Breast epithelium (tissue), 4 donors: ENCODE measurements at regions not wholly inside any gene's neighbourhood (a gene's known extent, or its start where the extent isn't known, plus 50 kb on each side); places are given as distances from the start of the nearest gene placed in this dataset.

Experiments used
- DNase-seq, 2 donors: peaks; one replicate each; pipeline ENCODE4 v3.0.0-alpha.2; 2019; ENCODE audit warnings: low spot score in 2 of 2
- H3K27ac ChIP-seq, 2 donors: fragments of 200-600 bp; sonication (generic) in 1 of 2; one replicate each; pipeline ENCODE4 v1.5.1; 2016 to 2019; ENCODE audit warnings: mild to moderate bottlenecking in 1 of 2
- H3K27me3 ChIP-seq, 2 donors: fragments of 200-600 bp; sonication (generic) in 1 of 2; one replicate each; pipeline versions ENCODE4 v1.5.1 to v1.6.0; 2017 to 2019; ENCODE audit warnings: control low read depth in 1 of 2, mild to moderate bottlenecking in 1 of 2
- H3K36me3 ChIP-seq: fragments of 200-600 bp; one replicate; pipeline ENCODE4 v1.5.1; 2019
- H3K4me1 ChIP-seq, 2 donors: fragments of 200-600 bp; sonication (generic); one replicate each; pipeline ENCODE4 v1.5.1; 2016 to 2019; ENCODE audit warnings: control low read depth in 1 of 2
- H3K4me3 ChIP-seq, 3 donors: fragments of 200-600 bp; sonication (generic); 1 replicate in 2 of 3; 2 replicates in 1 of 3; pipeline ENCODE4 v1.5.1; 2016 to 2019; ENCODE audit warnings: mild to moderate bottlenecking in 3 of 3, moderate library complexity in 2 of 3
- H3K9me3 ChIP-seq, 2 donors: fragments of 200-600 bp; sonication (generic) in 1 of 2; one replicate each; pipeline ENCODE4 v1.5.1; 2016 to 2019; ENCODE audit warnings: control low read depth in 1 of 2
- POLR2A ChIP-seq: fragments of 450-650 bp; IDR thresholded peaks from one replicate; pipeline ENCODE4 v1.6.1; 2016; ENCODE audit warnings: antibody characterized with exemption, mild to moderate bottlenecking, moderate library complexity
- POLR2AphosphoS5 ChIP-seq, 3 donors: sonication (generic); formaldehyde crosslinking; IDR thresholded peaks; one replicate each; pipeline ENCODE4 v1.6.1; 2017; ENCODE audit warnings: antibody characterized with exemption in 3 of 3
- intact Hi-C: fragments of 100-400 bp; cut with DNase I; formaldehyde crosslinking; loops from one replicate; pipeline ENCODE4 v1.15.1; 2023; ENCODE audit warnings: low total_unique reads
- TF ChIP-seq, protein P1 (sequence below), 3 donors: fragments of 450-650 bp; IDR thresholded peaks; one replicate each; pipeline ENCODE4 v1.5.1; 2016 to 2017; ENCODE audit warnings: antibody characterized with exemption in 3 of 3, mild to moderate bottlenecking in 3 of 3, moderate library complexity in 3 of 3

DNA sequence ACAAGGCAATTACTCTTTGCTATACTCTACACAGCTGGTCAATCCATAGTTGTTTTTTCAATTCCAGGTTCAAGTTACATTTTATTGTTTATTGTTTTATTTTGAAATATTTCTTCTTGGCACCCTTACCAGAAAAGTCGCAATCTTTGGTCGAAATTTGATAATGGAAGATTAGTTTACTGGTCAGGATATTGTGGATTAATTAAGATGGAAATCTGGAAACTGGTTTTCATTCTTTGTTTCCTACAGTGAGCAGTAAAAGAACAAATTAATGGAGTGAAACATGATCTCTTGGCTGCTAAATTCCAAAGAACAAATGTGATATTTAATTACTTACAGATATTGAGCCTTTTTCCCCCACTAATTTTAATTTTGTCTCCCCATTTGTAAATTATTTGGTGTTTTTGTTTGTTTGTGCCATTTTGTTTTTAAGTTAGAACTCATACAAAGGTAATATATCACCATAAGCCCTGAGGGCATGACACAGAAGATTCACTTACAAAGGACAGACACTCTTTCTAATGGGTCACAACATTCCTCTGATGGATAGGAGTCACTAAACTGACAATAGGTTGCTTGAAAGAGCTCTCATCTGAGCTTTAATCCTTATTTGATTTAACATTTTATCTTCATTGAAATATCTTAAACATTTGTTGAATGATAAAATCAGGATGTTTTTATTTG is 700.2 kb downstream of the KCNJ2 start:
- H3K36me3 ChIP-seq, result no peaks in the 10 kb centered on the region
- H3K27me3 ChIP-seq, result no peaks in the 10 kb centered on the region
- TF ChIP-seq, protein P1, sequence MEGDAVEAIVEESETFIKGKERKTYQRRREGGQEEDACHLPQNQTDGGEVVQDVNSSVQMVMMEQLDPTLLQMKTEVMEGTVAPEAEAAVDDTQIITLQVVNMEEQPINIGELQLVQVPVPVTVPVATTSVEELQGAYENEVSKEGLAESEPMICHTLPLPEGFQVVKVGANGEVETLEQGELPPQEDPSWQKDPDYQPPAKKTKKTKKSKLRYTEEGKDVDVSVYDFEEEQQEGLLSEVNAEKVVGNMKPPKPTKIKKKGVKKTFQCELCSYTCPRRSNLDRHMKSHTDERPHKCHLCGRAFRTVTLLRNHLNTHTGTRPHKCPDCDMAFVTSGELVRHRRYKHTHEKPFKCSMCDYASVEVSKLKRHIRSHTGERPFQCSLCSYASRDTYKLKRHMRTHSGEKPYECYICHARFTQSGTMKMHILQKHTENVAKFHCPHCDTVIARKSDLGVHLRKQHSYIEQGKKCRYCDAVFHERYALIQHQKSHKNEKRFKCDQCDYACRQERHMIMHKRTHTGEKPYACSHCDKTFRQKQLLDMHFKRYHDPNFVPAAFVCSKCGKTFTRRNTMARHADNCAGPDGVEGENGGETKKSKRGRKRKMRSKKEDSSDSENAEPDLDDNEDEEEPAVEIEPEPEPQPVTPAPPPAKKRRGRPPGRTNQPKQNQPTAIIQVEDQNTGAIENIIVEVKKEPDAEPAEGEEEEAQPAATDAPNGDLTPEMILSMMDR (IDR thresholded peaks at IDR 0.05), result no peak
- TF ChIP-seq POLR2A, result no peak
- no peaks in the 10 kb centered on the region for H3K9me3 ChIP-seq
- intact Hi-C loops, result no loop called here
- no peak overlapping the region for H3K4me3 ChIP-seq
- H3K27ac ChIP-seq, result no peak overlapping the region
- DNase-seq, result no peak
- H3K4me1 ChIP-seq, result no peaks in the 10 kb centered on the region

DNA sequence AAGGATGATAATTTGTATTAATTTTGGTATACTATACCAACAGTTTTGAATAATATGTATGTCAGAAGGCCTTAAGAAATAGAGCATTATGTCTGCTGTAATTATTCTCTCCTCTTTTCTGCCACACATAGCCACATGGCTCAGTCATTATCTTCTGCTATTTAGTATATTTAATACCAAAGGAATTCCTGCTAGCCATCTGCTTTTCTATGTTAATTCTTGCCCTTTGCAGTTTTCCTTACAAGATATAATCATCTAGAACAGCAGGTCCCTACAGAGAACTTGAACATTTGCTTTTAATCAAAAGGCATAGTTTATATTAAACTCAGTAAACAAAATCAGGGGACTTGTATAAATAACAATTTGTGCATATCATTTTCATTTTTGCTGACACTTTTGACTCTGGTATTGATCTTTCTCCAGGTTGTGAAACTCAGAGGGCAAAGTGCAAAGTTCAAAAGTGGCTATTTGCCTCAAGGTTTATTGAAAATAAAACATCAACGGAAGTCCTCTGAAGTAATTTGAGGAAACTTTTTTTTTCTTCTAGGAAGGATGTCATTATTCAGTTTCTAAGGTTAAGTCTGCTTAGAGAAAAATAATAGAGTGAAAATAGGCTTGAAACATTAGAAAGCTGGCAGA is 702.0 kb downstream of the KCNJ2 start:
- H3K36me3 ChIP-seq, result no peaks in the 10 kb centered on the region
- intact Hi-C loops, result no loop called here
- H3K27ac ChIP-seq, result no peak overlapping the region
- no peak for DNase-seq
- no peaks in the 10 kb centered on the region for H3K9me3 ChIP-seq
- TF ChIP-seq, protein P1 (IDR thresholded peaks at IDR 0.05), result no peak
- TF ChIP-seq POLR2AphosphoS5 (IDR thresholded peaks at IDR 0.05) (no peak), POLR2A (no peak)
- no peaks in the 10 kb centered on the region for H3K4me1 ChIP-seq
- no peak overlapping the region for H3K4me3 ChIP-seq
- no peaks in the 10 kb centered on the region for H3K27me3 ChIP-seq

DNA sequence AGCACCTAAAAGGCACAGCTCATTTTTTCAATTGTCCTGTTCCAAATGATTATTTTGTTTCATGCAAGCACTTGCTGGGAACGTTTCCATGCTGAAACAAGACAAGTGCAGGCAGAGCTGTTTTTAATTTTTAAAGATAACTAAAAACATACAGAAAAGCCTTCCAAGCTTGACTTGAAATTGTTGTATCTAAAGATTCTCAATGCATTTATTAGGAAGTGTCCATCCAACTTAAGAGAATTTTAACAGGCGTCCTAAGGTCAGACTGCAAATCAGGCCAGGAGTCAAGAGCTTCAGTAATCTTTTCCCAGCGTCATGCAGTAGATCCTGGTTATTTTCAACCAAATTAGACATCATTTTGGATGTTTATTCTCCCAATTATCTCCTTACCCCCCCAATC is 702.8 kb downstream of the KCNJ2 start:
- Histone ChIP-seq H3K27ac (no peak overlapping the region), H3K27me3 (no peaks in the 10 kb centered on the region), H3K4me1 (no peaks in the 10 kb centered on the region), H3K36me3 (no peaks in the 10 kb centered on the region), H3K9me3 (no peaks in the 10 kb centered on the region), H3K4me3 (no peak overlapping the region)
- intact Hi-C loops, result no loop called here
- DNase-seq, result no peak
- TF ChIP-seq POLR2AphosphoS5 (IDR thresholded peaks at IDR 0.05) (no peak), POLR2A (no peak)
- TF ChIP-seq, protein P1 (IDR thresholded peaks at IDR 0.05), result no peak

DNA sequence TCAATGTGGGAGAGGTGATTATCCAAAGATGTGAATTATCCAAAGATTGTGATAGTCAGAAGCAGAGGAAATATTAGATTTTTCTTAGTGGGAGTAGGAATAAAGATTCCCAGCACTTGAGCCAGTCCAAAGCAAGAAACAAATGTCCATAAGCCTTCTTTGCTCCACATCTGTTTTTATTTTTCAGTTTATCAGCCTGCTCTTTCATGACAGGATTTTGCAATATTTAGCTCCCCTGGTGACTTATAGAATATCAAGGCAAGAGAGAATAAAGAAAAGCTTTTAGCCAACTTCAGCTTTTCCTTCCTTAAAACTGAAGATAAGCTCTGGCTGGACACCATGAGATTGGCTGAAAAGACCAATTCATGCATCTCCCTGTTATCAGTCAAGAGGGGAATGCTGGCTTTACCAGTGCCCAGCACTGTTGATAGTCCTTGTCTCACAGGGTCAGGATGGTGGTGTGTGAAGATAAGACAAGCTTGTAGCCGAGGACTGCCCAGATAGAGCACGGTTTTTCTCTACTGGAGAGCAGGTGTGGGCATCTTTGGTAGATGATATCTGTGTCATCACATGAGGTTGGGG is 706.5 kb downstream of the KCNJ2 start:
- H3K27me3 ChIP-seq, result no peaks in the 10 kb centered on the region
- TF ChIP-seq POLR2A, result no peak
- TF ChIP-seq POLR2AphosphoS5 (IDR thresholded peaks at IDR 0.05), result no peak
- TF ChIP-seq, protein P1 (IDR thresholded peaks at IDR 0.05), result no peak
- H3K27ac ChIP-seq, result no peak overlapping the region
- no peaks in the 10 kb centered on the region for H3K36me3 ChIP-seq
- H3K4me3 ChIP-seq, result no peak overlapping the region
- H3K4me1 ChIP-seq, result no peaks in the 10 kb centered on the region
- no peak for DNase-seq
- no peaks in the 10 kb centered on the region for H3K9me3 ChIP-seq
- intact Hi-C loops, result no loop called here

DNA sequence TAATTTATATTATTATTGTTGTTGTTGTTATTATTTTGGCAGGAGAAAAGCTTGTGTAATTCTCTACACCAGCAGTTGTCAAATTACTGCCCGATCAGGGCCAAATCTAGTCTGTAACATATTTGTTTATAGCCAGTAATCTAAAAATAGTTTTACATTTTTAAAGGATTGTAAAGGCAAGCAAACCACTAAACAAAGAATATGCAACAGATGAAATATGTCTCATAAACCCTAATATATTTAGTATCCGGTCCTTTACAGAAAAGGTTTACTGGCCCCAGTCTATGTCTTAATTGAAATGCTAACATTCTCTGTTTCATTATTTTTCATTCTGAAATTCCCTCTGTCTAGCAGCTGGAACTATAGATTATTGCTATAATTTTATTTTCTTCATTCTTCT is 709.5 kb downstream of the KCNJ2 start:
- Histone ChIP-seq H3K4me3 (no peak overlapping the region), H3K4me1 (no peaks in the 10 kb centered on the region), H3K27ac (no peak overlapping the region), H3K27me3 (no peaks in the 10 kb centered on the region), H3K9me3 (no peaks in the 10 kb centered on the region), H3K36me3 (no peaks in the 10 kb centered on the region)
- no peak for DNase-seq
- intact Hi-C loops, result no loop called here
- TF ChIP-seq POLR2A, result no peak
- TF ChIP-seq POLR2AphosphoS5 (IDR thresholded peaks at IDR 0.05), result no peak
- TF ChIP-seq, protein P1 (IDR thresholded peaks at IDR 0.05), result no peak
